Lung (tissue), 11 donors: ENCODE measurements at regions not wholly inside any gene's neighbourhood (a gene's known extent, or its start where the extent isn't known, plus 50 kb on each side); places are given as distances from the start of the nearest gene placed in this dataset.

Source experiments
- ATAC-seq: fragments of 200-7000 bp; cut with Tn5 transposase; one replicate; pipeline ENCODE4 v1.9.1; 2020; ENCODE audit warnings: moderate number of reproducible peaks; ENCODE audit not compliant: insufficient read depth, low FRiP score
- DNase-seq, 3 donors: peaks; one replicate each; pipeline ENCODE4 v3.0.0-alpha.2; 2013 to 2017
- H3K27ac ChIP-seq, 2 donors: one replicate each; pipeline ENCODE4 v1.5.1; 2013; ENCODE audit warnings: mild to moderate bottlenecking in 2 of 2, moderate library complexity in 2 of 2, control low read depth in 1 of 2, inconsistent platforms in 1 of 2, low read depth in 1 of 2, low read length in 1 of 2
- H3K27me3 ChIP-seq, 3 donors: one replicate each; pipeline ENCODE4 v1.5.1; 2013; ENCODE audit warnings: low read length in 2 of 3; ENCODE audit not compliant: control insufficient read depth in 3 of 3, insufficient read depth in 3 of 3
- H3K36me3 ChIP-seq, 4 donors: one replicate each; pipeline ENCODE4 v1.5.1; 2013; ENCODE audit warnings: low read length in 4 of 4, mild to moderate bottlenecking in 1 of 4, moderate library complexity in 1 of 4; ENCODE audit not compliant: control insufficient read depth in 4 of 4, insufficient read depth in 4 of 4
- H3K4me1 ChIP-seq, 5 donors: one replicate each; pipeline ENCODE4 v1.5.1; 2013; ENCODE audit warnings: low read length in 5 of 5, mild to moderate bottlenecking in 2 of 5, moderate library complexity in 1 of 5; ENCODE audit not compliant: control insufficient read depth in 5 of 5, insufficient read depth in 5 of 5
- H3K4me3 ChIP-seq: one replicate; pipeline ENCODE4 v1.5.1; 2013; ENCODE audit warnings: mild to moderate bottlenecking, control low read depth, moderate library complexity
- H3K9ac ChIP-seq, 2 donors: one replicate each; pipeline ENCODE4 v1.5.1; 2013; ENCODE audit warnings: low read length in 2 of 2, control low read depth in 1 of 2; ENCODE audit not compliant: insufficient read depth in 1 of 2
- H3K9me3 ChIP-seq, 4 donors: one replicate each; pipeline ENCODE4 v1.5.1; 2013; ENCODE audit warnings: low read length in 3 of 4, mild to moderate bottlenecking in 1 of 4, moderate library complexity in 1 of 4; ENCODE audit not compliant: control insufficient read depth in 4 of 4, insufficient read depth in 3 of 4
- CTCF ChIP-seq: IDR thresholded peaks from 2 replicates; pipeline ENCODE4 v1.5.1; 2012; ENCODE audit warnings: mild to moderate bottlenecking; ENCODE audit errors: control extremely low read depth, extremely low read depth
- WGBS, 2 donors: extraction: QIAGEN DNeasy Blood & Tissue Kit; methylation state at CpG; one replicate each; pipeline ENCODE4 v1.1.7; 2013; 5-methylcytosine and 5-hydroxymethylcytosine counted together
- donor health status: control.
- donor health status: control.
- donor health status: Bipolar disorder and iron deficiency.
- donor health status: healthy.
- donor health status: DM: yes; HTN: yes; CAD: no.

GRCh38 chr4:120132935-120133334, 66.3 kb upstream of the MAD2L1 start:
- 7 to 10% methylated on average over 2 of the region's 2 CpGs for WGBS, 2 donors
- Histone ChIP-seq H3K9me3 (no peaks in the 10 kb centered on the region), H3K27me3 (no peaks in the 10 kb centered on the region), H3K4me3 (no peak overlapping the region), H3K27ac (no peak overlapping the region), H3K4me1 (no peaks in the 10 kb centered on the region), H3K9ac (no peak overlapping the region), H3K36me3 (no peaks in the 10 kb centered on the region)
- no peak for TF ChIP-seq CTCF
- ATAC-seq = no peak
- DNase-seq = no peak

- H3K9me3 ChIP-seq = no peaks in the 10 kb centered on the region
- no peak for DNase-seq
- WGBS, 2 donors = 63 to 80% methylated on average over 2 of the region's 2 CpGs
- H3K4me3 ChIP-seq = no peak overlapping the region
- no peak for ATAC-seq
- no peaks in the 10 kb centered on the region for H3K4me1 ChIP-seq
- H3K36me3 ChIP-seq = no peaks in the 10 kb centered on the region
- H3K9ac ChIP-seq = no peak overlapping the region
- H3K27me3 ChIP-seq = no peaks in the 10 kb centered on the region
- no peak overlapping the region for H3K27ac ChIP-seq
- TF ChIP-seq CTCF = no peak
Measured at GRCh38 chr4:120130786-120131185, 64.1 kb upstream of the MAD2L1 start.
